A673 (cell line): ENCODE measurements at regions not wholly inside any gene's neighbourhood (a gene's known extent, or its start where the extent isn't known, plus 50 kb on each side); places are given as distances from the start of the nearest gene placed in this dataset.

Experiments
- BruUV-seq: library from RNA; stranded (reverse); fragments of 400-500 nt; replicated peaks from 2 replicates; lab custom pipeline; 2021; lab: Mats Ljungman, UMichigan
- CTCF ChIA-PET: fragments of 300-600 bp; sonication (Branson Sonifier 250); formaldehyde crosslinking; loops from one replicate; lab custom pipeline; 2022; ENCODE audit warnings: antibody characterized with exemption; lab: Charles Lee
- POLR2A ChIA-PET: fragments of 300-600 bp; sonication (Branson Sonifier 250); formaldehyde crosslinking; loops from one replicate; lab custom pipeline; 2022; ENCODE audit warnings: antibody characterized with exemption; ENCODE audit not compliant: low non-redundant PET; lab: Charles Lee
- DNase-seq: peaks from one replicate; pipeline ENCODE4 v3.0.0-alpha.2; 2015; ENCODE audit warnings: low spot score
- H3K27ac ChIP-seq: fragments of 200-600 bp; sonication (generic); 2 replicates; pipeline ENCODE4 v1.5.1; 2016; ENCODE audit warnings: mixed run types, low read depth, mild to moderate bottlenecking, mixed read lengths, antibody characterized with exemption, low read length; ENCODE audit not compliant: poor library complexity, severe bottlenecking
- H3K27me3 ChIP-seq: fragments of 200-600 bp; sonication (generic); replicated peaks from 2 replicates; pipeline ENCODE4 v1.6.1; 2017; ENCODE audit warnings: mixed run types, low read depth, mild to moderate bottlenecking, mixed read lengths, antibody characterized with exemption, low read length; ENCODE audit not compliant: insufficient read depth, poor library complexity
- H3K36me3 ChIP-seq: fragments of 200-600 bp; sonication (generic); 2 replicates; pipeline ENCODE4 v1.6.1; 2016; ENCODE audit warnings: mixed run types, mild to moderate bottlenecking, mixed read lengths, antibody characterized with exemption, low read length; ENCODE audit not compliant: insufficient read depth, poor library complexity, severe bottlenecking
- H3K4me1 ChIP-seq: fragments of 200-600 bp; sonication (generic); 2 replicates; pipeline ENCODE4 v1.6.1; 2017; ENCODE audit warnings: mixed run types, mild to moderate bottlenecking, mixed read lengths, antibody characterized with exemption, low read length; ENCODE audit not compliant: insufficient read depth, poor library complexity, severe bottlenecking
- H3K4me3 ChIP-seq: fragments of 200-600 bp; sonication (generic); 2 replicates; pipeline ENCODE4 v1.5.1; 2016; ENCODE audit warnings: low read depth, mixed run types, mild to moderate bottlenecking, mixed read lengths, low read length; ENCODE audit not compliant: poor library complexity, severe bottlenecking
- H3K9me3 ChIP-seq: fragments of 200-600 bp; sonication (generic); 2 replicates; pipeline ENCODE4 v1.6.1; 2016; ENCODE audit warnings: mixed run types, low read depth, mild to moderate bottlenecking, mixed read lengths, antibody characterized with exemption, low read length; ENCODE audit not compliant: poor library complexity, severe bottlenecking
- CTCF ChIP-seq: fragments of 300-800, 200-600 bp; sonication (generic); conservative IDR thresholded peaks from 2 replicates; pipeline ENCODE4 v1.5.1; 2017; ENCODE audit warnings: low read depth, mild to moderate bottlenecking, antibody characterized with exemption, low read length, moderate library complexity, mixed read lengths
- EZH2 ChIP-seq: fragments of 200-600 bp; sonication (generic); IDR thresholded peaks from 2 replicates; pipeline ENCODE4 v1.6.1; 2017; ENCODE audit warnings: borderline replicate concordance, low read depth, mild to moderate bottlenecking, mixed read lengths, antibody characterized with exemption, low read length; ENCODE audit not compliant: poor library complexity, severe bottlenecking
- intact Hi-C: fragments of 100-400 bp; cut with micrococcal nuclease; formaldehyde crosslinking; loops from one replicate; pipeline ENCODE4 v1.10.0; 2022; ENCODE audit not compliant: unreplicated experiment

- no peak for DNase-seq
- intact Hi-C loops, result no loop called here
- CTCF ChIA-PET, result interaction anchor here (0.6 kb wide), 1 partner anchor 36 kb away, joined by 3 read pairs; no protein-coding TSS in a partner anchor
- Histone ChIP-seq H3K9me3 (no peaks in the 10 kb centered on the region), H3K36me3 (no peaks in the 10 kb centered on the region), H3K27ac (no peak overlapping the region), H3K27me3 (no peaks in the 10 kb centered on the region), H3K4me3 (no peak overlapping the region), H3K4me1 (no peaks in the 10 kb centered on the region)
- TF ChIP-seq CTCF (no peak), EZH2 (no peak)
- no TSS peak for BruUV-seq
- POLR2A ChIA-PET, result no interaction called here
Measured at GRCh38 chr21:38936240-38936639, 130.5 kb downstream of the ETS2 start.

GRCh38 chr21:38933731-38934130 lies 128.0 kb downstream of the ETS2 start:
- CTCF ChIA-PET, result no interaction called here

GRCh38 chr21:38931291-38931690 lies 125.6 kb downstream of the ETS2 start:
- Histone ChIP-seq H3K27me3 (no peaks in the 10 kb centered on the region), H3K4me1 (no peaks in the 10 kb centered on the region), H3K4me3 (no peak overlapping the region), H3K27ac (no peak overlapping the region), H3K9me3 (no peaks in the 10 kb centered on the region), H3K36me3 (no peaks in the 10 kb centered on the region)
- CTCF ChIA-PET, result no interaction called here
- no TSS peak for BruUV-seq
- no peak for DNase-seq
- intact Hi-C loops, result no loop called here
- POLR2A ChIA-PET, result no interaction called here
- TF ChIP-seq CTCF (no peak), EZH2 (no peak)

More at GRCh38 chr21:38933731-38934130, 128.0 kb downstream of the ETS2 start:
- Histone ChIP-seq H3K4me1 (no peaks in the 10 kb centered on the region), H3K4me3 (no peak overlapping the region), H3K27me3 (no peaks in the 10 kb centered on the region), H3K9me3 (no peaks in the 10 kb centered on the region), H3K36me3 (no peaks in the 10 kb centered on the region), H3K27ac (no peak overlapping the region)
- POLR2A ChIA-PET, result no interaction called here
- intact Hi-C loops, result no loop called here
- BruUV-seq, result no TSS peak
- TF ChIP-seq EZH2 (no peak), CTCF (no peak)
- DNase-seq, result no peak
